Endothelial cell of umbilical vein (primary cell): ENCODE measurements at regions not wholly inside any gene's neighbourhood (a gene's known extent, or its start where the extent isn't known, plus 50 kb on each side); places are given as distances from the start of the nearest gene placed in this dataset.

ENCODE experiments used
- BruUV-seq: library from RNA; stranded (reverse); fragments of 400-500 nt; replicated peaks from 2 replicates; lab custom pipeline; 2021; lab: Mats Ljungman, UMichigan
- CTCF ChIA-PET: fragments of 300-600, 350-600 bp; sonication (Branson Sonifier 250); formaldehyde crosslinking; loops from one replicate; lab custom pipeline; 2021; ENCODE audit warnings: antibody characterized with exemption, inconsistent platforms; lab: Charles Lee
- POLR2A ChIA-PET: fragments of 300-600, 350-600 bp; sonication (Branson Sonifier 250); formaldehyde crosslinking; loops from one replicate; lab custom pipeline; 2021; ENCODE audit warnings: antibody characterized with exemption, inconsistent platforms; lab: Charles Lee
- DNase-seq: peaks from one replicate; pipeline ENCODE4 v3.0.0-alpha.2; 2011; ENCODE audit warnings: low read depth, low spot score
- FAIRE-seq: peaks from 2 replicates; lab custom pipeline; 2011; peaks lifted over from hg19 to GRCh38; lab: Jason Lieb, UNC
- H2AFZ ChIP-seq: 2 replicates; pipeline ENCODE4 v1.6.0; 2012; ENCODE audit warnings: low read depth, low read length, control low read depth, inconsistent platforms
- H3K27ac ChIP-seq: 2 replicates; pipeline ENCODE4 v1.5.1; 2011; ENCODE audit warnings: low read depth, mild to moderate bottlenecking, control low read depth, low read length, moderate library complexity; ENCODE audit not compliant: insufficient read depth
- H3K27me3 ChIP-seq, 2 experiments: 2 replicates each; pipeline versions ENCODE4 v1.6.0 to v1.6.1; 2011; ENCODE audit warnings: low read length in 2 of 2, mixed read lengths in 1 of 2; ENCODE audit not compliant: control insufficient read depth in 2 of 2, insufficient read depth in 2 of 2
- H3K36me3 ChIP-seq, 2 experiments: 2 replicates in 1 of 2; 3 replicates in 1 of 2; pipeline ENCODE4 v1.5.1; 2011; ENCODE audit warnings: low read length in 2 of 2, mild to moderate bottlenecking in 1 of 2, moderate library complexity in 1 of 2; ENCODE audit not compliant: control insufficient read depth in 2 of 2, insufficient read depth in 2 of 2; ENCODE audit errors: extremely low read depth in 1 of 2
- H3K4me1 ChIP-seq: 3 replicates; pipeline ENCODE4 v1.5.1; 2011; ENCODE audit warnings: mild to moderate bottlenecking, low read length; ENCODE audit not compliant: control insufficient read depth, insufficient read depth; ENCODE audit errors: extremely low read depth
- H3K4me2 ChIP-seq: 2 replicates; pipeline ENCODE4 v1.6.1; 2011; ENCODE audit warnings: low read length, control low read depth, mixed read lengths; ENCODE audit not compliant: insufficient read depth
- H3K4me3 ChIP-seq, 3 experiments: fragments of 200-600 bp in 1 of 3; sonication (generic), shearing (Covaris generic) in 1 of 3; replicated peaks in 1 of 3; 2 replicates each; pipeline ENCODE4 v1.5.1; 2011 to 2016; ENCODE audit warnings: control low read depth in 3 of 3, low read length in 3 of 3, mild to moderate bottlenecking in 2 of 3, inconsistent platforms in 1 of 3, low read depth in 1 of 3, moderate library complexity in 1 of 3; ENCODE audit not compliant: insufficient read depth in 1 of 3
- H3K79me2 ChIP-seq: 2 replicates; pipeline ENCODE4 v1.6.0; 2012; ENCODE audit warnings: low read length, inconsistent platforms; ENCODE audit not compliant: control insufficient read depth, insufficient read depth
- H3K9ac ChIP-seq: replicated peaks from 2 replicates; pipeline ENCODE3; 2011; ENCODE audit warnings: low read length, control low read depth; ENCODE audit not compliant: insufficient read depth; ENCODE audit errors: extremely low read depth
- H3K9me1 ChIP-seq: replicated peaks from 3 replicates; pipeline ENCODE4 v1.6.0; 2011; ENCODE audit warnings: mild to moderate bottlenecking, low read length; ENCODE audit not compliant: control insufficient read depth, insufficient read depth; ENCODE audit errors: extremely low read depth
- H3K9me3 ChIP-seq: replicated peaks from 2 replicates; pipeline ENCODE4 v1.5.1; 2012; ENCODE audit warnings: low read length, inconsistent platforms; ENCODE audit not compliant: control insufficient read depth, insufficient read depth
- H4K20me1 ChIP-seq: replicated peaks from 2 replicates; pipeline ENCODE3; 2011; ENCODE audit warnings: mild to moderate bottlenecking, low read length; ENCODE audit not compliant: control insufficient read depth, insufficient read depth; ENCODE audit errors: extremely low read depth
- CTCF ChIP-seq, 2 donors: IDR thresholded peaks; 1 replicate in 1 of 2; 2 replicates in 1 of 2; pipeline ENCODE4 v1.5.1; 2011; ENCODE audit warnings: low read length in 2 of 2, mild to moderate bottlenecking in 2 of 2, moderate library complexity in 2 of 2, control low read depth in 1 of 2, inconsistent platforms in 1 of 2, low read depth in 1 of 2; ENCODE audit not compliant: insufficient read depth in 1 of 2; ENCODE audit errors: extremely low read depth in 1 of 2
- FOS ChIP-seq: IDR thresholded peaks from 2 replicates; pipeline ENCODE4 v1.6.1; 2011; ENCODE audit warnings: mild to moderate bottlenecking, low read length, moderate library complexity, borderline replicate concordance; ENCODE audit not compliant: insufficient read depth
- GATA2 ChIP-seq: IDR thresholded peaks from 2 replicates; pipeline ENCODE4 v1.7.0; 2011; ENCODE audit warnings: low read depth, mild to moderate bottlenecking, moderate library complexity, mixed read lengths, low read length; ENCODE audit not compliant: insufficient read length, insufficient read depth
- JUN ChIP-seq: IDR thresholded peaks from 2 replicates; pipeline ENCODE4 v1.6.1; 2011; ENCODE audit warnings: borderline replicate concordance, low read depth; ENCODE audit not compliant: insufficient read length, insufficient read depth
- MAX ChIP-seq: IDR thresholded peaks from 2 replicates; pipeline ENCODE4 v1.6.1; 2011; ENCODE audit not compliant: insufficient read depth, insufficient read length
- dilution Hi-C: fragments of 300-500 bp; cut with MboI; formaldehyde crosslinking; loops from one replicate; pipeline ENCODE4 v1.15.0; 2019; ENCODE audit warnings: low sequenced_read_pairs; ENCODE audit not compliant: extremely low pct_ligation_motif_present
- intact Hi-C: fragments of 100-400 bp; cut with micrococcal nuclease; formaldehyde crosslinking; loops from one replicate; pipeline ENCODE4 v1.10.0; 2022

- H3K36me3 ChIP-seq: no peaks in the 10 kb centered on the region
- dilution Hi-C loops: no loop called here
- H4K20me1 ChIP-seq: no peaks in the 10 kb centered on the region
- no peaks in the 10 kb centered on the region for H3K4me1 ChIP-seq
- no peak overlapping the region for H3K4me3 ChIP-seq
- CTCF ChIA-PET: no interaction called here
- BruUV-seq: no TSS peak
- no peaks in the 10 kb centered on the region for H3K27me3 ChIP-seq
- no peak overlapping the region for H3K27ac ChIP-seq
- DNase-seq: no peak
- no peaks in the 10 kb centered on the region for H3K79me2 ChIP-seq
- peaks cover 3% of the 10 kb centered on the region for H3K9me3 ChIP-seq
- intact Hi-C loops: no loop called here
- H3K9ac ChIP-seq: no peak overlapping the region
- POLR2A ChIA-PET: no interaction called here
- no peak overlapping the region for H3K4me2 ChIP-seq
- H3K9me1 ChIP-seq: no peaks in the 10 kb centered on the region
- TF ChIP-seq JUN: no peak
- no peak for FAIRE-seq
- H2AFZ ChIP-seq: no peak overlapping the region
Observed at GRCh38 chr11:92802644-92803043, 166.8 kb upstream of the MTNR1B start.

GRCh38 chr11:92803391-92803790 lies 166.1 kb upstream of the MTNR1B start:
- dilution Hi-C loops (no loop called here), intact Hi-C loops (no loop called here)
- DNase-seq: no peak
- no peaks in the 10 kb centered on the region for H4K20me1 ChIP-seq
- CTCF ChIA-PET: no interaction called here
- no peaks in the 10 kb centered on the region for H3K79me2 ChIP-seq
- no peaks in the 10 kb centered on the region for H3K9me1 ChIP-seq
- POLR2A ChIA-PET: no interaction called here
- FAIRE-seq: no peak
- no peaks in the 10 kb centered on the region for H3K27me3 ChIP-seq
- no peaks in the 10 kb centered on the region for H3K4me1 ChIP-seq
- no peak overlapping the region for H2AFZ ChIP-seq
- H3K9ac ChIP-seq: no peak overlapping the region
- H3K27ac ChIP-seq: no peak overlapping the region
- H3K4me2 ChIP-seq: no peak overlapping the region
- TF ChIP-seq MAX (no peak), FOS (no peak), CTCF (IDR thresholded peaks at IDR 0.05; ENCODE audit: extremely low read depth in 1 of 2, insufficient read depth in 1 of 2, low read depth in 1 of 2, low read length in 2 of 2) (no peak), GATA2 (no peak)
- H3K36me3 ChIP-seq: no peaks in the 10 kb centered on the region
- BruUV-seq: no TSS peak
- H3K4me3 ChIP-seq: no peak overlapping the region
- peaks cover 3% of the 10 kb centered on the region for H3K9me3 ChIP-seq
